Mesenchymal stem cell (in vitro differentiated cells and primary cell): ENCODE measurements at regions not wholly inside any gene's neighbourhood (a gene's known extent, or its start where the extent isn't known, plus 50 kb on each side); places are given as distances from the start of the nearest gene placed in this dataset.

Source experiments
- DNase-seq: peaks from one replicate; pipeline ENCODE4 v3.0.0-alpha.2; 2013
- H2AFZ ChIP-seq: one replicate; pipeline ENCODE4 v1.6.1; 2013; ENCODE audit warnings: low read depth, mild to moderate bottlenecking, control low read depth, inconsistent platforms, low read length, moderate library complexity
- H2AK5ac ChIP-seq: 2 replicates; pipeline ENCODE4 v1.6.1; 2013; ENCODE audit warnings: low read length, moderate library complexity, mild to moderate bottlenecking, inconsistent platforms; ENCODE audit not compliant: severe bottlenecking
- H2BK120ac ChIP-seq: one replicate; pipeline ENCODE4 v1.6.1; 2013; ENCODE audit warnings: low read depth, mild to moderate bottlenecking, inconsistent platforms, low read length, moderate library complexity
- H2BK12ac ChIP-seq, 2 experiments: one replicate each; pipeline ENCODE4 v1.6.1; 2013; ENCODE audit warnings: inconsistent platforms in 2 of 2, low read length in 2 of 2, mild to moderate bottlenecking in 2 of 2, moderate library complexity in 2 of 2, control low read depth in 1 of 2
- H2BK15ac ChIP-seq: one replicate; pipeline ENCODE4 v1.6.1; 2013; ENCODE audit warnings: mild to moderate bottlenecking, low read depth, inconsistent platforms; ENCODE audit not compliant: poor library complexity, severe bottlenecking
- H2BK5ac ChIP-seq: 2 replicates; pipeline ENCODE4 v1.6.1; 2013; ENCODE audit warnings: low read depth, mild to moderate bottlenecking, low read length, control low read depth, inconsistent platforms; ENCODE audit not compliant: poor library complexity, severe bottlenecking
- H3K14ac ChIP-seq, 2 experiments: one replicate each; pipeline ENCODE4 v1.6.1; 2013; ENCODE audit warnings: inconsistent platforms in 2 of 2, low read length in 2 of 2, control low read depth in 1 of 2, mild to moderate bottlenecking in 1 of 2, moderate library complexity in 1 of 2
- H3K18ac ChIP-seq, 2 experiments: one replicate each; pipeline ENCODE4 v1.6.1; 2013; ENCODE audit warnings: inconsistent platforms in 2 of 2, low read length in 2 of 2, control low read depth in 1 of 2, low read depth in 1 of 2, mild to moderate bottlenecking in 1 of 2
- H3K23ac ChIP-seq, 2 experiments: one replicate each; pipeline ENCODE4 v1.6.1; 2013; ENCODE audit warnings: inconsistent platforms in 2 of 2, low read length in 2 of 2, mild to moderate bottlenecking in 2 of 2, moderate library complexity in 2 of 2, control low read depth in 1 of 2
- H3K27ac ChIP-seq: 2 replicates; pipeline ENCODE4 v1.5.1; 2013; ENCODE audit warnings: mild to moderate bottlenecking, moderate library complexity, low read length, control low read depth, inconsistent platforms; ENCODE audit not compliant: poor library complexity, severe bottlenecking
- H3K27me3 ChIP-seq, 2 experiments: 2 replicates each; pipeline versions ENCODE4 v1.6.1 to v1.7.0; 2013; ENCODE audit warnings: low read length in 2 of 2, mild to moderate bottlenecking in 2 of 2, moderate library complexity in 2 of 2, control low read depth in 1 of 2, inconsistent platforms in 1 of 2; ENCODE audit not compliant: control insufficient read depth in 1 of 2, insufficient read depth in 1 of 2
- H3K36me3 ChIP-seq, 2 experiments: 2 replicates each; pipeline versions ENCODE4 v1.6.1 to v1.7.0; 2013; ENCODE audit warnings: low read length in 2 of 2, control low read depth in 1 of 2, inconsistent platforms in 1 of 2, low read depth in 1 of 2, mild to moderate bottlenecking in 1 of 2; ENCODE audit not compliant: insufficient read depth in 2 of 2, control insufficient read depth in 1 of 2
- H3K4ac ChIP-seq, 2 experiments: one replicate each; pipeline ENCODE4 v1.6.1; 2013; ENCODE audit warnings: inconsistent platforms in 2 of 2, low read length in 2 of 2, mild to moderate bottlenecking in 2 of 2, moderate library complexity in 2 of 2, control low read depth in 1 of 2, low read depth in 1 of 2
- H3K4me1 ChIP-seq: 2 replicates; pipeline ENCODE4 v1.6.1; 2013; ENCODE audit warnings: low read depth, low read length, control low read depth; ENCODE audit not compliant: control insufficient read depth, insufficient read depth
- H3K4me2 ChIP-seq: 2 replicates; pipeline ENCODE4 v1.6.1; 2013; ENCODE audit warnings: low read length, mild to moderate bottlenecking, inconsistent platforms; ENCODE audit not compliant: poor library complexity, severe bottlenecking
- H3K4me3 ChIP-seq, 2 experiments: 2 replicates each; pipeline versions ENCODE4 v1.5.1 to v1.7.0; 2013; ENCODE audit warnings: low read length in 2 of 2, mild to moderate bottlenecking in 2 of 2, control low read depth in 1 of 2, low read depth in 1 of 2; ENCODE audit not compliant: insufficient read depth in 1 of 2
- H3K79me1 ChIP-seq: replicated peaks from 2 replicates; pipeline ENCODE4 v1.6.1; 2013; ENCODE audit warnings: mild to moderate bottlenecking, control low read depth, low read length, inconsistent platforms; ENCODE audit not compliant: poor library complexity, severe bottlenecking
- H3K9ac ChIP-seq: 2 replicates; pipeline ENCODE4 v1.7.0; 2013; ENCODE audit warnings: mild to moderate bottlenecking, low read length, moderate library complexity
- H3K9me3 ChIP-seq: 2 replicates; pipeline ENCODE4 v1.7.0; 2013; ENCODE audit warnings: mild to moderate bottlenecking, low read length; ENCODE audit not compliant: control insufficient read depth
- H4K8ac ChIP-seq: one replicate; pipeline ENCODE4 v1.6.1; 2013; ENCODE audit warnings: inconsistent platforms, mild to moderate bottlenecking, low read length, moderate library complexity
- H4K91ac ChIP-seq: one replicate; pipeline ENCODE4 v1.6.1; 2013; ENCODE audit warnings: mild to moderate bottlenecking, low read length, inconsistent platforms
- WGBS: methylation state at CpG from one replicate; pipeline ENCODE4 v1.1.7; 2013; ENCODE audit warnings: mixed read lengths; 5-methylcytosine and 5-hydroxymethylcytosine counted together

- no peaks in the 10 kb centered on the region for H3K4me1 ChIP-seq
- H3K36me3 ChIP-seq: no peaks in the 10 kb centered on the region
- H2BK5ac ChIP-seq: no peak overlapping the region
- no peaks in the 10 kb centered on the region for H3K27me3 ChIP-seq
- no peak overlapping the region for H2AK5ac ChIP-seq
- no peak overlapping the region for H3K14ac ChIP-seq
- H3K4ac ChIP-seq: no peak overlapping the region
- no peak overlapping the region for H2BK15ac ChIP-seq
- H4K91ac ChIP-seq: no peak overlapping the region
- peak; percentile 6 for DNase-seq
- no peak overlapping the region for H2BK12ac ChIP-seq
- H3K27ac ChIP-seq: no peak overlapping the region
- no peak overlapping the region for H2BK120ac ChIP-seq
- H3K18ac ChIP-seq: no peak overlapping the region
- H4K8ac ChIP-seq: no peak overlapping the region
- no peak overlapping the region for H2AFZ ChIP-seq
- no peak overlapping the region for H3K4me3 ChIP-seq
- no peak overlapping the region for H3K23ac ChIP-seq
- WGBS: 78% methylated on average over 1 of the region's 2 CpGs
- H3K4me2 ChIP-seq: no peak overlapping the region
- no peak overlapping the region for H3K9ac ChIP-seq
- no peaks in the 10 kb centered on the region for H3K79me1 ChIP-seq
- no peaks in the 10 kb centered on the region for H3K9me3 ChIP-seq
These were observed 429.5 kb downstream of the ZIC1 start for GRCh38 chr3:147838652-147839051.

GRCh38 chr3:147843331-147843730, 434.2 kb downstream of the ZIC1 start:
- Histone ChIP-seq H2BK120ac (no peak overlapping the region), H3K4me2 (no peak overlapping the region), H2BK15ac (no peak overlapping the region), H3K23ac (no peak overlapping the region), H2BK12ac (no peak overlapping the region), H3K9me3 (no peaks in the 10 kb centered on the region), H3K4me3 (no peak overlapping the region), H2AK5ac (no peak overlapping the region), H3K36me3 (no peaks in the 10 kb centered on the region), H3K27ac (no peak overlapping the region), H3K79me1 (no peaks in the 10 kb centered on the region), H3K14ac (no peak overlapping the region), H3K4ac (no peak overlapping the region), H3K18ac (no peak overlapping the region), H3K27me3 (no peaks in the 10 kb centered on the region), H4K91ac (no peak overlapping the region), H2AFZ (no peak overlapping the region), H2BK5ac (no peak overlapping the region), H3K9ac (no peak overlapping the region), H4K8ac (no peak overlapping the region), H3K4me1 (no peaks in the 10 kb centered on the region)
- 88% methylated on average over 1 of the region's 1 CpG for WGBS
- DNase-seq: no peak

GRCh38 chr3:147846293-147846692, 437.1 kb downstream of the ZIC1 start:
- Histone ChIP-seq H3K4ac (no peak overlapping the region), H3K27ac (no peak overlapping the region), H3K79me1 (no peaks in the 10 kb centered on the region), H2AFZ (no peak overlapping the region), H3K4me3 (no peak overlapping the region), H2AK5ac (no peak overlapping the region), H3K4me2 (no peak overlapping the region), H3K23ac (no peak overlapping the region), H2BK15ac (no peak overlapping the region), H3K27me3 (no peaks in the 10 kb centered on the region), H4K91ac (no peak overlapping the region), H3K18ac (no peak overlapping the region), H2BK5ac (no peak overlapping the region), H3K14ac (no peak overlapping the region), H3K4me1 (no peaks in the 10 kb centered on the region), H3K9me3 (no peaks in the 10 kb centered on the region), H2BK12ac (no peak overlapping the region), H3K36me3 (no peaks in the 10 kb centered on the region), H4K8ac (no peak overlapping the region), H2BK120ac (no peak overlapping the region), H3K9ac (no peak overlapping the region)
- WGBS: 100% methylated on average over 1 of the region's 4 CpGs
- DNase-seq: no peak

GRCh38 chr3:147846854-147847478, 437.8 kb downstream of the ZIC1 start:
- Histone ChIP-seq H3K9ac (no peak overlapping the region), H3K4ac (no peak overlapping the region), H2BK12ac (no peak overlapping the region), H4K8ac (no peak overlapping the region), H4K91ac (no peak overlapping the region), H2BK5ac (no peak overlapping the region), H3K4me1 (no peaks in the 10 kb centered on the region), H3K4me2 (no peak overlapping the region), H3K18ac (no peak overlapping the region), H2AFZ (no peak overlapping the region), H2BK120ac (no peak overlapping the region), H2BK15ac (no peak overlapping the region), H3K79me1 (no peaks in the 10 kb centered on the region), H3K9me3 (no peaks in the 10 kb centered on the region), H3K4me3 (no peak overlapping the region), H3K14ac (no peak overlapping the region), H2AK5ac (no peak overlapping the region), H3K36me3 (no peaks in the 10 kb centered on the region), H3K27me3 (no peaks in the 10 kb centered on the region), H3K23ac (no peak overlapping the region), H3K27ac (no peak overlapping the region)
- WGBS: 94% methylated on average over 2 of the region's 3 CpGs
- DNase-seq: no peak
